SK-N-SH (cell line): ENCODE measurements at regions not wholly inside any gene's neighbourhood (a gene's known extent, or its start where the extent isn't known, plus 50 kb on each side); places are given as distances from the start of the nearest gene placed in this dataset.
A peak's percentile ranks its signal among the peaks of the same experiment; 100 is the strongest.

Experiments used
- CTCF ChIA-PET: fragments of 300-600, 350-600 bp; formaldehyde crosslinking; extraction: SDS; loops from one replicate; lab custom pipeline; 2021; lab: Yijun Ruan, JAX
- POLR2A ChIA-PET: fragments of 350-600 bp; sonication (Branson Sonifier 250); formaldehyde crosslinking; extraction: SDS; loops from one replicate; lab custom pipeline; 2020; ENCODE audit warnings: antibody characterized with exemption, inconsistent platforms; lab: Yijun Ruan, JAX
- DNase-seq: peaks from one replicate; pipeline ENCODE4 v3.0.0; 2012
- H2AFZ ChIP-seq: fragments of 200-600 bp; sonication (generic); 2 replicates; pipeline ENCODE4 v1.8.1; 2016; ENCODE audit warnings: antibody characterized with exemption, mild to moderate bottlenecking, low read depth
- H3F3A ChIP-seq: fragments of 200-600 bp; sonication (generic); replicated peaks from 2 replicates; pipeline ENCODE3; 2016; ENCODE audit warnings: antibody characterized with exemption, mild to moderate bottlenecking; ENCODE audit not compliant: insufficient read depth
- H3K27ac ChIP-seq, 2 experiments: fragments of 200-500 bp in 1 of 2; fragments of 200-600 bp in 1 of 2; sonication (Bioruptor generic) in 1 of 2; sonication (generic), shearing (Covaris generic) in 1 of 2; 2 replicates each; pipeline versions ENCODE4 v1.5.1 to v1.6.1; 2014 to 2016; ENCODE audit warnings: low read depth in 2 of 2, inconsistent platforms in 1 of 2, low read length in 1 of 2, mild to moderate bottlenecking in 1 of 2, mixed read lengths in 1 of 2
- H3K27me3 ChIP-seq: fragments of 200-600 bp; sonication (generic), shearing (Covaris generic); 2 replicates; pipeline ENCODE4 v1.6.1; 2016; ENCODE audit warnings: mixed run types; ENCODE audit not compliant: insufficient read depth
- H3K36me3 ChIP-seq, 2 experiments: fragments of 200-500 bp in 1 of 2; fragments of 200-600 bp in 1 of 2; sonication (Bioruptor generic) in 1 of 2; sonication (generic) in 1 of 2; replicated peaks in 1 of 2; 2 replicates each; pipeline versions ENCODE3 to v1.5.1; 2014 to 2016; ENCODE audit warnings: low read length in 1 of 2, mild to moderate bottlenecking in 1 of 2; ENCODE audit not compliant: insufficient read depth in 2 of 2, control insufficient read depth in 1 of 2
- H3K4me1 ChIP-seq, 2 experiments: fragments of 200-500 bp in 1 of 2; fragments of 200-600 bp in 1 of 2; sonication (Bioruptor generic) in 1 of 2; sonication (generic), shearing (Covaris generic) in 1 of 2; 2 replicates each; pipeline versions ENCODE4 v1.5.1 to v1.6.1; 2014 to 2016; ENCODE audit warnings: low read depth in 1 of 2, low read length in 1 of 2, mixed run types in 1 of 2; ENCODE audit not compliant: insufficient read depth in 2 of 2, control insufficient read depth in 1 of 2
- H3K4me2 ChIP-seq: fragments of 200-600 bp; sonication (generic), shearing (Covaris generic); 2 replicates; pipeline ENCODE4 v1.6.1; 2017; ENCODE audit warnings: mixed run types
- H3K4me3 ChIP-seq, 2 experiments: fragments of 200-500 bp in 1 of 2; fragments of 200-600 bp in 1 of 2; sonication (Bioruptor generic) in 1 of 2; sonication (generic), shearing (Covaris generic) in 1 of 2; 2 replicates each; pipeline versions ENCODE4 v1.5.1 to v1.8.1; 2014 to 2016; ENCODE audit warnings: low read depth in 2 of 2, inconsistent platforms in 1 of 2, low read length in 1 of 2, mild to moderate bottlenecking in 1 of 2, mixed read lengths in 1 of 2, moderate library complexity in 1 of 2
- H3K79me2 ChIP-seq: fragments of 200-600 bp; sonication (generic); 2 replicates; pipeline ENCODE4 v1.8.1; 2017; ENCODE audit warnings: mild to moderate bottlenecking; ENCODE audit not compliant: insufficient read depth
- H3K9ac ChIP-seq: fragments of 200-600 bp; sonication (generic); 2 replicates; pipeline ENCODE4 v1.6.1; 2017; ENCODE audit warnings: mixed run types
- H3K9me2 ChIP-seq: fragments of 200-600 bp; sonication (generic); 2 replicates; pipeline ENCODE4 v1.6.1; 2017; ENCODE audit warnings: mixed run types
- H3K9me3 ChIP-seq: fragments of 200-600 bp; sonication (generic); 2 replicates; pipeline ENCODE4 v1.6.1; 2017; ENCODE audit warnings: mixed run types, mild to moderate bottlenecking, moderate library complexity
- H4K20me1 ChIP-seq: fragments of 200-600 bp; sonication (generic); 2 replicates; pipeline ENCODE4 v1.6.1; 2017; ENCODE audit warnings: mild to moderate bottlenecking, mixed run types; ENCODE audit not compliant: insufficient read depth
- CTCF ChIP-seq: fragments of 200-600 bp; sonication (generic); IDR thresholded peaks from 2 replicates; pipeline ENCODE4 v1.6.1; 2017; ENCODE audit warnings: antibody characterized with exemption, mild to moderate bottlenecking, moderate library complexity
- ELF1 ChIP-seq: IDR thresholded peaks from 2 replicates; pipeline ENCODE4 v1.4.0; 2012
- EP300 ChIP-seq, 2 experiments: IDR thresholded peaks; 2 replicates each; pipeline versions ENCODE4 v1.4.0 to v1.6.1; 2012; ENCODE audit warnings: borderline replicate concordance in 1 of 2, low read depth in 1 of 2, low read length in 1 of 2
- EZH2phosphoT487 ChIP-seq: fragments of 200-600 bp; sonication (generic); IDR thresholded peaks from 2 replicates; pipeline ENCODE4 v1.6.1; 2017; ENCODE audit warnings: low read depth, mixed run types, mild to moderate bottlenecking, antibody characterized with exemption, moderate library complexity, borderline replicate concordance
- FOXJ3 ChIP-seq: sonication (generic); formaldehyde crosslinking; IDR thresholded peaks from 2 replicates; pipeline ENCODE4 v1.5.1; 2020; ENCODE audit warnings: mild to moderate bottlenecking, missing genetic modification reagents
- FOXM1 ChIP-seq: IDR thresholded peaks from 2 replicates; pipeline ENCODE4 v1.4.0; 2012; ENCODE audit warnings: low read depth, mild to moderate bottlenecking
- GATA2 ChIP-seq: sonication (generic); formaldehyde crosslinking; IDR thresholded peaks from 2 replicates; pipeline ENCODE4 v1.5.0; 2020; ENCODE audit warnings: mild to moderate bottlenecking, missing genetic modification reagents
- MAX ChIP-seq: IDR thresholded peaks from 2 replicates; pipeline ENCODE4 v1.4.0; 2012; ENCODE audit warnings: low read depth
- NFIC ChIP-seq: IDR thresholded peaks from 2 replicates; pipeline ENCODE4 v1.4.0; 2012; ENCODE audit warnings: borderline replicate concordance
- NRF1 ChIP-seq: IDR thresholded peaks from 2 replicates; pipeline ENCODE4 v1.6.1; 2012; ENCODE audit warnings: low read depth, mild to moderate bottlenecking, low read length
- RAD21 ChIP-seq: IDR thresholded peaks from 2 replicates; pipeline ENCODE4 v1.6.1; 2012; ENCODE audit warnings: mild to moderate bottlenecking, low read length
- RCOR1 ChIP-seq: fragments of 150-350 bp; IDR thresholded peaks from 2 replicates; pipeline ENCODE4 v1.6.1; 2017; ENCODE audit warnings: antibody characterized with exemption, low read length
- RXRA ChIP-seq: IDR thresholded peaks from 2 replicates; pipeline ENCODE4 v1.4.0; 2012; ENCODE audit warnings: low read depth, mild to moderate bottlenecking, borderline replicate concordance
- ZBTB33 ChIP-seq: IDR thresholded peaks from 2 replicates; pipeline ENCODE4 v1.4.0; 2012; ENCODE audit warnings: low read depth, borderline replicate concordance
- WGBS: methylation state at CpG from one replicate; pipeline ENCODE4 v1.1.6; 2017; ENCODE audit warnings: low lambda C conversion rate; 5-methylcytosine and 5-hydroxymethylcytosine counted together

GRCh38 chr3:177751770-177752169 is 554.5 kb upstream of the TBL1XR1 start:
- WGBS: 87% methylated on average over 4 of the region's 4 CpGs
- no peaks in the 10 kb centered on the region for H3K9me2 ChIP-seq
- no peaks in the 10 kb centered on the region for H3K9me3 ChIP-seq
- no peak for TF ChIP-seq FOXM1
- no peak for TF ChIP-seq NFIC
- TF ChIP-seq EZH2phosphoT487: no peak
- no peak for TF ChIP-seq CTCF
- TF ChIP-seq NRF1: no peak
- no peak for TF ChIP-seq RAD21
- no peak for TF ChIP-seq ELF1
- no peak for TF ChIP-seq RXRA
- TF ChIP-seq RCOR1: no peak
- no peak for TF ChIP-seq EP300 (IDR thresholded peaks at IDR 0.05; ENCODE audit: borderline replicate concordance in 1 of 2, low read depth in 1 of 2, low read length in 1 of 2)
- no peak for TF ChIP-seq MAX
- no peak overlapping the region for H3K9ac ChIP-seq
- no peak overlapping the region for H3K4me3 ChIP-seq
- H3K4me1 ChIP-seq: peaks cover 0 to 38% of the 10 kb centered on the region in 2 experiments; a peak in 3 of 4 replicates
- DNase-seq: no peak
- H2AFZ ChIP-seq: no peak overlapping the region
- no peak overlapping the region for H3K4me2 ChIP-seq
- H3K27me3 ChIP-seq: no peaks in the 10 kb centered on the region
- peak overlapping the region in 1 of 2 experiments; percentile 93; a peak in 2 of 4 replicates for H3K27ac ChIP-seq
- peaks cover 5% of the 10 kb centered on the region for H3F3A ChIP-seq
- ChIA-PET POLR2A (no interaction called here), CTCF (interaction anchor here (0.6 kb wide), 1 partner anchor 49 kb away, joined by 3 read pairs; no protein-coding TSS in a partner anchor)
- H3K79me2 ChIP-seq: no peaks in the 10 kb centered on the region
- no peaks in the 10 kb centered on the region for H4K20me1 ChIP-seq
- no peaks in the 10 kb centered on the region for H3K36me3 ChIP-seq

- CTCF ChIA-PET: interaction anchor here (0.9 to 1.2 kb wide), 4 partner anchors 10 to 76 kb away, joined by 3 read pairs; no protein-coding TSS in a partner anchor
- Histone ChIP-seq H3K4me1 (peaks cover 0 to 36% of the 10 kb centered on the region in 2 experiments; a peak in 3 of 4 replicates), H3F3A (peaks cover 4% of the 10 kb centered on the region)
These were observed 555.5 kb upstream of the TBL1XR1 start for GRCh38 chr3:177752831-177753230.

More at GRCh38 chr3:177752831-177753230, 555.5 kb upstream of the TBL1XR1 start:
- Histone ChIP-seq H3K79me2 (no peaks in the 10 kb centered on the region), H3K27ac (peak overlapping the region in 1 of 2 experiments; percentile 93; a peak in 2 of 4 replicates), H2AFZ (no peak overlapping the region), H4K20me1 (no peaks in the 10 kb centered on the region), H3K4me2 (no peak overlapping the region), H3K9ac (no peak overlapping the region)
- POLR2A ChIA-PET: no interaction called here
- DNase-seq: peak; percentile 51
- 70% methylated on average over 3 of the region's 3 CpGs for WGBS
- TF ChIP-seq ZBTB33 (no peak), EP300 (IDR thresholded peaks at IDR 0.05; ENCODE audit: borderline replicate concordance in 1 of 2, low read depth in 1 of 2, low read length in 1 of 2) (peak in 1 of 2 experiments; percentile 14; a peak in 1 of 4 replicates), RAD21 (no peak), RCOR1 (peak; percentile 46; the same call in 1 of the 2 replicates), FOXM1 (no peak), RXRA (no peak), FOXJ3 (CRISPR knock-in tag) (peak; percentile 30; the same call in 1 of the 2 replicates), GATA2 (CRISPR knock-in tag) (0 out of 2 replicates have a peak, but pooled peaks have one; percentile 11)
- TF ChIP-seq, all 33 proteins: peak for 4
- Histone ChIP-seq H3K36me3 (no peaks in the 10 kb centered on the region), H3K4me3 (no peak overlapping the region), H3K9me2 (no peaks in the 10 kb centered on the region), H3K9me3 (no peaks in the 10 kb centered on the region), H3K27me3 (no peaks in the 10 kb centered on the region)
